ENCODE measurements at regions not wholly inside any gene's neighbourhood (a gene's known extent, or its start where the extent isn't known, plus 50 kb on each side); places are given as distances from the start of the nearest gene placed in this dataset.

GRCh38 chr5:148899993-148900392 lies 73.6 kb downstream of the ADRB2 start:
- no peak for TF ChIP-seq CTCF (conservative IDR thresholded peaks at IDR 0.05 in 1 of 2, IDR thresholded peaks at IDR 0.05 in 1 of 2; ENCODE audit: extremely low read depth in 1 of 2, insufficient read depth in 1 of 2, low read depth in 1 of 2, low read length in 2 of 2)
- no peak for TF ChIP-seq EZH2 (IDR thresholded peaks at IDR 0.05; ENCODE audit: borderline replicate concordance, low read length)

All from mammary epithelial cell (primary cell).